ENCODE measurements at regions not wholly inside any gene's neighbourhood (a gene's known extent, or its start where the extent isn't known, plus 50 kb on each side); places are given as distances from the start of the nearest gene placed in this dataset.
A peak's percentile ranks its signal among the peaks of the same experiment; 100 is the strongest.

DNA sequence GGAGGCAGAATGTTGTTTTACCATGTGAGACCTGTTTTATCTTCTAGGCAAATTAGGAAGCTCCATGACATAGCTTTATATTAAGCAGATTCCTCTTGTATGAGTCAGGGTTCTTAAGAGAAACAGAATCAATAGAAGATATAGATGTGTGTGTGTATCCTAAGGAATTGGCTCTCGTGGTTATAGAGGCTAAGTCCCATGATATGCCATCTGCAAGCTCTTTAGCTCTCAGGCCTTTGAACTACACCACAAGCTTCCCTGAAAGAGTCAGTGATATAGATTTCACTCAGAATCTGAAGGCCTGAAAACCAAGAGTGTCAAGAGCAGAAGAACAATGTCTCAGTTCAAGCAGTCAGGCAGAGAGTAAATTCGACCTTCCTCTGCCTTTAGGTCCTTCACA, 365.8 kb upstream of the ZNF608 start:
- no peak for DNase-seq (ENCODE audit: low read depth in 4 of 6, low spot score in 6 of 6)
- H3K36me3 ChIP-seq (ENCODE audit: control insufficient read depth, insufficient read depth, low read length): no peaks in the 10 kb centered on the region
- no peaks in the 10 kb centered on the region for H3K4me1 ChIP-seq (ENCODE audit: control insufficient read depth, insufficient read depth, low read length)
- no peak overlapping the region for H3K4me3 ChIP-seq (ENCODE audit: low read depth, low read length)
- H3K27ac ChIP-seq (ENCODE audit: low read depth, low read length): no peak overlapping the region
- no peaks in the 10 kb centered on the region for H3K27me3 ChIP-seq (ENCODE audit: control insufficient read depth, insufficient read depth, low read length)
- H3K9me3 ChIP-seq (ENCODE audit: control insufficient read depth, insufficient read depth, low read length): no peaks in the 10 kb centered on the region
- WGBS (ENCODE audit: insufficient coverage): 94% methylated on average over 2 of the region's 2 CpGs

- WGBS (ENCODE audit: insufficient coverage): no CpG with 5 or more reads among the region's 2 CpGs
- Histone ChIP-seq H3K9me3 (ENCODE audit: control insufficient read depth, insufficient read depth, low read length) (no peaks in the 10 kb centered on the region), H3K36me3 (ENCODE audit: control insufficient read depth, insufficient read depth, low read length) (no peaks in the 10 kb centered on the region), H3K27ac (ENCODE audit: low read depth, low read length) (no peak overlapping the region), H3K4me1 (ENCODE audit: control insufficient read depth, insufficient read depth, low read length) (no peaks in the 10 kb centered on the region), H3K27me3 (ENCODE audit: control insufficient read depth, insufficient read depth, low read length) (no peaks in the 10 kb centered on the region), H3K4me3 (ENCODE audit: low read depth, low read length) (no peak overlapping the region)
- DNase-seq (ENCODE audit: low read depth in 4 of 6, low spot score in 6 of 6): no peak
These were observed 366.9 kb upstream of the ZNF608 start for GRCh38 chr5:125113328-125113727.

- H3K27me3 ChIP-seq (ENCODE audit: control insufficient read depth, insufficient read depth, low read length): no peaks in the 10 kb centered on the region
- H3K36me3 ChIP-seq (ENCODE audit: control insufficient read depth, insufficient read depth, low read length): no peaks in the 10 kb centered on the region
- H3K4me1 ChIP-seq (ENCODE audit: control insufficient read depth, insufficient read depth, low read length): no peaks in the 10 kb centered on the region
- WGBS (ENCODE audit: insufficient coverage): 93% methylated on average over 6 of the region's 6 CpGs
- H3K27ac ChIP-seq (ENCODE audit: low read depth, low read length): no peak overlapping the region
- no peak for DNase-seq (ENCODE audit: low read depth in 4 of 6, low spot score in 6 of 6)
- no peak overlapping the region for H3K4me3 ChIP-seq (ENCODE audit: low read depth, low read length)
- H3K9me3 ChIP-seq (ENCODE audit: control insufficient read depth, insufficient read depth, low read length): no peaks in the 10 kb centered on the region
These were observed 368.7 kb upstream of the ZNF608 start for GRCh38 chr5:125115195-125115525.

- Histone ChIP-seq H3K4me1 (ENCODE audit: control insufficient read depth, insufficient read depth, low read length) (no peaks in the 10 kb centered on the region), H3K27me3 (ENCODE audit: control insufficient read depth, insufficient read depth, low read length) (no peaks in the 10 kb centered on the region), H3K4me3 (ENCODE audit: low read depth, low read length) (no peak overlapping the region), H3K27ac (ENCODE audit: low read depth, low read length) (no peak overlapping the region), H3K36me3 (ENCODE audit: control insufficient read depth, insufficient read depth, low read length) (no peaks in the 10 kb centered on the region), H3K9me3 (ENCODE audit: control insufficient read depth, insufficient read depth, low read length) (no peaks in the 10 kb centered on the region)
- peak in 1 of 6 donors; percentile 70 for DNase-seq (ENCODE audit: low read depth in 4 of 6, low spot score in 6 of 6)
- 45% methylated on average over 2 of the region's 6 CpGs for WGBS (ENCODE audit: insufficient coverage)
These were observed 371.1 kb upstream of the ZNF608 start for GRCh38 chr5:125117566-125117965.

GRCh38 chr5:125120012-125120411, 373.6 kb upstream of the ZNF608 start:
- Histone ChIP-seq H3K9me3 (ENCODE audit: control insufficient read depth, insufficient read depth, low read length) (no peaks in the 10 kb centered on the region), H3K4me1 (ENCODE audit: control insufficient read depth, insufficient read depth, low read length) (peaks cover 3% of the 10 kb centered on the region), H3K4me3 (ENCODE audit: low read depth, low read length) (no peak overlapping the region), H3K27me3 (ENCODE audit: control insufficient read depth, insufficient read depth, low read length) (no peaks in the 10 kb centered on the region), H3K36me3 (ENCODE audit: control insufficient read depth, insufficient read depth, low read length) (no peaks in the 10 kb centered on the region), H3K27ac (ENCODE audit: low read depth, low read length) (no peak overlapping the region)
- DNase-seq (ENCODE audit: low read depth in 4 of 6, low spot score in 6 of 6): peak in 1 of 6 donors; percentile 66
- WGBS (ENCODE audit: insufficient coverage): 63% methylated on average over 4 of the region's 6 CpGs

GRCh38 chr5:125125031-125125823, 378.8 kb upstream of the ZNF608 start:
- H3K4me1 ChIP-seq (ENCODE audit: control insufficient read depth, insufficient read depth, low read length): peaks cover 3% of the 10 kb centered on the region
- DNase-seq (ENCODE audit: low read depth in 4 of 6, low spot score in 6 of 6): peak in 2 of 6 donors; percentile 48 to 49
- 18% methylated on average over 4 of the region's 6 CpGs for WGBS (ENCODE audit: insufficient coverage)
- no peaks in the 10 kb centered on the region for H3K36me3 ChIP-seq (ENCODE audit: control insufficient read depth, insufficient read depth, low read length)
- no peaks in the 10 kb centered on the region for H3K9me3 ChIP-seq (ENCODE audit: control insufficient read depth, insufficient read depth, low read length)
- no peaks in the 10 kb centered on the region for H3K27me3 ChIP-seq (ENCODE audit: control insufficient read depth, insufficient read depth, low read length)
- H3K4me3 ChIP-seq (ENCODE audit: low read depth, low read length): no peak overlapping the region
- peak overlapping the region; percentile 43 for H3K27ac ChIP-seq (ENCODE audit: low read depth, low read length)

DNA sequence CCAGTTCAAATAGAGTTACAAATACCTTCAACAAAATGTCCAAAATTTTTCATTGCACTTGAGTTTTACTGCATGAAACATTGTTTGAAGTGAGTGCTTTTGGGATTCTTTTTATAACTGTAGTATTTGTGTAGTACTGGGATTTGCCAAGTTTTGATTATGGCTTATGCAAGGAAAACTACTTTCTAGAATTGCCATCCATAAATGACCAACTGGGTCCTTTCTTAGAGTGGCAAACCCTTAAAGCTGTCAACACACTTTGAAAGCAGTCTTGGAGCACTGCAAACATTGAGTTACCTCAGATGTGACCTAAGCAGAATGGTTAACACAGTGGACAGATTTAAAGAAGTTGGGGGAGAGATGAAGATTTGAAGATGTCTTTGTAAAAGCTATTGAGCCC, 379.6 kb upstream of the ZNF608 start:
- Histone ChIP-seq H3K4me1 (ENCODE audit: control insufficient read depth, insufficient read depth, low read length) (peaks cover 3% of the 10 kb centered on the region), H3K4me3 (ENCODE audit: low read depth, low read length) (no peak overlapping the region), H3K27ac (ENCODE audit: low read depth, low read length) (no peak overlapping the region), H3K9me3 (ENCODE audit: control insufficient read depth, insufficient read depth, low read length) (no peaks in the 10 kb centered on the region), H3K27me3 (ENCODE audit: control insufficient read depth, insufficient read depth, low read length) (no peaks in the 10 kb centered on the region), H3K36me3 (ENCODE audit: control insufficient read depth, insufficient read depth, low read length) (no peaks in the 10 kb centered on the region)
- DNase-seq (ENCODE audit: low read depth in 4 of 6, low spot score in 6 of 6): no peak

DNA sequence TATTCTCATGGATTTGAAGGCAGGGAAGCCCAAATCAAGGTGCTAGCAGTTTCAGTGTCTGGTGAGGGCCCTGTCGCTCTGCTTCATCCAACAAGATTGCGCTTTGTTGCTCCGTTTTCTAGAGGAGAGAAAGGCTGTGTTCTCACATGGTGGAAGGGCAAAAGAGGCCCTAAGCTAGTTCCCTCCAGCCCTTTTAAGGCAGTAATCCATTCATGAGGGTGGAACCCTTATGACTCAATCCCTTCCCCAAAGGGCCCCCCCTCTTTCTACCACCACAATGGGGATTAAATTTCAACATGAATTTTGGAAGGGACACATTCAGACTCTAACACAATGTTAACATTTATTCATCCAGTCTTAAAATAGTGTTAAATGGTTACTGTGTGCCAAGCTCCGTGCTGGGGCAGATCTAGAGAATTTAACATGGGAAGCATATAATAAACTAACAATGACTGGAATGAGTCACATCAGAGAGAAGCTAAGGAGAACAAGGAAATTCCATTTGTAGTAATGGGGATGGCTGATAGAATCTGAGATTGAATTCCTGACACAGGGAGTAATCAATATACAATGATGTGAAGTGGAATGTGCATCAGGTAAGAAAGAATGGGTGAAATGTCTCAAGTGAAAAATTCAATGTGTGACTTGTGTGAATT, 382.8 kb upstream of the ZNF608 start:
- Histone ChIP-seq H3K4me1 (ENCODE audit: control insufficient read depth, insufficient read depth, low read length) (no peaks in the 10 kb centered on the region), H3K36me3 (ENCODE audit: control insufficient read depth, insufficient read depth, low read length) (no peaks in the 10 kb centered on the region), H3K9me3 (ENCODE audit: control insufficient read depth, insufficient read depth, low read length) (no peaks in the 10 kb centered on the region), H3K4me3 (ENCODE audit: low read depth, low read length) (no peak overlapping the region), H3K27ac (ENCODE audit: low read depth, low read length) (no peak overlapping the region), H3K27me3 (ENCODE audit: control insufficient read depth, insufficient read depth, low read length) (no peaks in the 10 kb centered on the region)
- 96% methylated on average over 3 of the region's 4 CpGs for WGBS (ENCODE audit: insufficient coverage)
- DNase-seq (ENCODE audit: low read depth in 4 of 6, low spot score in 6 of 6): no peak

GRCh38 chr5:125130591-125130990, 384.2 kb upstream of the ZNF608 start:
- DNase-seq (ENCODE audit: low read depth in 4 of 6, low spot score in 6 of 6): no peak
- H3K27me3 ChIP-seq (ENCODE audit: control insufficient read depth, insufficient read depth, low read length): no peaks in the 10 kb centered on the region
- no peak overlapping the region for H3K4me3 ChIP-seq (ENCODE audit: low read depth, low read length)
- no peaks in the 10 kb centered on the region for H3K4me1 ChIP-seq (ENCODE audit: control insufficient read depth, insufficient read depth, low read length)
- WGBS (ENCODE audit: insufficient coverage): no CpG with 5 or more reads among the region's 2 CpGs
- H3K9me3 ChIP-seq (ENCODE audit: control insufficient read depth, insufficient read depth, low read length): no peaks in the 10 kb centered on the region
- H3K27ac ChIP-seq (ENCODE audit: low read depth, low read length): no peak overlapping the region
- H3K36me3 ChIP-seq (ENCODE audit: control insufficient read depth, insufficient read depth, low read length): no peaks in the 10 kb centered on the region
